Stimulated activated CD8-positive, alpha-beta memory T cell treated with anti-CD3 and anti-CD28 coated beads, Interleukin-7, amount 100 ng/mL, for 1 hour (primary cell): ENCODE measurements at regions not wholly inside any gene's neighbourhood (a gene's known extent, or its start where the extent isn't known, plus 50 kb on each side); places are given as distances from the start of the nearest gene placed in this dataset.
"Not testable (repeated sequence)": the region's sequence is repeated elsewhere in the genome, so short reads cannot be mapped to it uniquely, and the experiment has no call there.

Experiments used
- DNase-seq, 2 donors: peaks; one replicate each; pipeline ENCODE4 v3.0.0-alpha.2; 2020; ENCODE audit warnings: low read depth in 2 of 2

DNA sequence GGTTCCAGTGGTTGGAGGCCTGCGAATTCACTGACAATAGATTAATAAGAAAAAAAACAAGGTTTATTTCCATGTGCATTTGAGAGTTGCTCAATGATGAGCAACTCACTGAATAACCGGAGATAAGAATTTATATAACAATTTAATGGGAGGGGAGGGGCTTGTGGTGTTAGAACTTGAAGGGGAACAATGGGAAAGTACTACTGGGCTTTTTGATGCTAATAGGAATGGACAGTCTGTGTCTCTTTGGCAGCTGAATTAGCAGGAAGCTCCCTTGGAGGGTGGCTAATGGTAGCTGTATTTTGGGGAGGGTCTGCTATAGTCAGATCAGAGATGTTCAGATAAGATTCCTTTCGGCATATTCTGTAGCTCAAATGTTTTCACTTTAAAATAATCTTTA is 62.4 kb upstream of the GMDS start:
- no peak for DNase-seq

DNA sequence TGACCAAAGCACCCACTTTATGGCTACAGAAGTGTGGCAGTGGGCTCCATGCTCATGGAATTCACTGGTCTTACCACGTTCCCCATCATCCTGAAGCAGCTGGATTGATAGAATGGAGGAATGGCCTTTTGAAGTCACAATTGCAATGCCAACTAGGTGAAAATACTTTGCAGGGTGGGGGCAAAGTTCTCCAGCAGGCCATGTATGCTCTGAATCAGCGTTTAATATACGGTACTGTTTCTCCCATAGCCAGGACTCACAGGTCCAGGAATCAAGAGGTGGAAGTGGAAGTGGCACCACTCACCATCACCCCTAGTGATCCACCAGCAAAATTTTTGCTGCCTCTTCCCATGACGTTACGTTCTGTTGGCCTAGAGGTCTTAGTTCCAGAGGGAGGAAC is 60.5 kb upstream of the GMDS start:
- DNase-seq = no peak

DNA sequence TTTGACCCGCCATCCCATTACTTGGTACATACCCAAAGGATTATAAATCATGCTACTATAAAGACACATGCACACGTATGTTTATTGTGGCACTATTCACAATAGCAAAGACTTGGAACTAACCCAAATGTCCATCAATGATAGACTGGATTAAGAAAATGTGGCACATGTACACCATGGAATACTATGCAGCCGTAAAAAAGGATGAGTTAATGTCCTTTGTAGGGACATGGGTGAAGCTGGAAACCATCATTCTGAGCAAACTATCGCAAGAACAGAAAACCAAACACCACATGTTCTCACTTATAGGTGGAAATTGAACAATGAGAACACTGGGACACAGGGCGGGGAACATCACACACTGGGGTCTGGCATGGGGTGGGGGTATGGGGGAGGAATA is 57.1 kb upstream of the GMDS start:
- not testable (repeated sequence) for DNase-seq

DNA sequence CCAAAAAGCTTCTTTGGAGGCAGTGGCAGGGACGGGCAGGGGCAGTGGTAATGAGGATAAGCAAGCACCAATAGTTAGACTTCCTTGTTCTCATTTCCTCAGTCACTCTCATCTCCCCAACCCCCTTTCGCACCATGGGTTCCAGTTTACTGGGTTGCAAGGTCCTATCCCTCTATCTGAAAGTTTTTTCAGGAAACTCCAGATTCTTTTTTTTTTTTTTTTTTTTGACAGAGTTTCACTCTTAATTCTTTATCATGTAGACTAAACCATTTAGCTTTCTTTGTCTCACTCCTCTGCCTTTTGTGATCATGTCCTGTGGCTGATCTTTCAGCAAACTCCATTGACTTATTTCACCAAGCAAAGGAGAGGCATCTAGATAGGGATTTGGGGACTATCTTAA is 51.4 kb upstream of the GMDS start:
- no peak for DNase-seq
